ENCODE measurements at regions not wholly inside any gene's neighbourhood (a gene's known extent, or its start where the extent isn't known, plus 50 kb on each side); places are given as distances from the start of the nearest gene placed in this dataset.

DNA sequence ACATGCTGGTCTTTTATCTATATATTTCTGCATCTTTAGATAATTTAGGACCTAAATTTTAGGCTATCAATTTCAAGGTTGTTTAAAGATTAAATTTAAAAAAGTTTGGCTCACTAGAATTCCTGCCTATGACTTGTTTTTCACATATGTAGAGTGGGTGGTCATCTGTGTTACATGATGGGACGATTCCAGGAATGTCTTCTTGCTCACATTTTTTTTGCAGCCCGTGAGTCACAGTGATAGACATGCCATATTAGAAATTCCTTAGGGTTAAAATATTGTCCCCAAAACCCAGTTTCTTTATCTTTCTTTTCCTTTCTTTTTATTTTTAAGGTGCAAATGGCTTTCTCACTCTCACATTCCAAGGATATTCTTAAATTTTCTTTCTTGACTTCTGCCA lies 652.0 kb downstream of the PLCL1 start:
- no peak for TF ChIP-seq REST (IDR thresholded peaks at IDR 0.05; ENCODE audit: low read depth, low read length)
- TF ChIP-seq, protein P1, sequence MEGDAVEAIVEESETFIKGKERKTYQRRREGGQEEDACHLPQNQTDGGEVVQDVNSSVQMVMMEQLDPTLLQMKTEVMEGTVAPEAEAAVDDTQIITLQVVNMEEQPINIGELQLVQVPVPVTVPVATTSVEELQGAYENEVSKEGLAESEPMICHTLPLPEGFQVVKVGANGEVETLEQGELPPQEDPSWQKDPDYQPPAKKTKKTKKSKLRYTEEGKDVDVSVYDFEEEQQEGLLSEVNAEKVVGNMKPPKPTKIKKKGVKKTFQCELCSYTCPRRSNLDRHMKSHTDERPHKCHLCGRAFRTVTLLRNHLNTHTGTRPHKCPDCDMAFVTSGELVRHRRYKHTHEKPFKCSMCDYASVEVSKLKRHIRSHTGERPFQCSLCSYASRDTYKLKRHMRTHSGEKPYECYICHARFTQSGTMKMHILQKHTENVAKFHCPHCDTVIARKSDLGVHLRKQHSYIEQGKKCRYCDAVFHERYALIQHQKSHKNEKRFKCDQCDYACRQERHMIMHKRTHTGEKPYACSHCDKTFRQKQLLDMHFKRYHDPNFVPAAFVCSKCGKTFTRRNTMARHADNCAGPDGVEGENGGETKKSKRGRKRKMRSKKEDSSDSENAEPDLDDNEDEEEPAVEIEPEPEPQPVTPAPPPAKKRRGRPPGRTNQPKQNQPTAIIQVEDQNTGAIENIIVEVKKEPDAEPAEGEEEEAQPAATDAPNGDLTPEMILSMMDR (IDR thresholded peaks at IDR 0.05) = no peak
- TF ChIP-seq YY1 (IDR thresholded peaks at IDR 0.05; ENCODE audit: low read depth) = no peak
- no peak for TF ChIP-seq FOSL2 (IDR thresholded peaks at IDR 0.05; ENCODE audit: borderline replicate concordance, low read depth)
- no peak for TF ChIP-seq SMC3 (IDR thresholded peaks at IDR 0.05; ENCODE audit: low read depth, low read length)
- TF ChIP-seq, protein P2, sequence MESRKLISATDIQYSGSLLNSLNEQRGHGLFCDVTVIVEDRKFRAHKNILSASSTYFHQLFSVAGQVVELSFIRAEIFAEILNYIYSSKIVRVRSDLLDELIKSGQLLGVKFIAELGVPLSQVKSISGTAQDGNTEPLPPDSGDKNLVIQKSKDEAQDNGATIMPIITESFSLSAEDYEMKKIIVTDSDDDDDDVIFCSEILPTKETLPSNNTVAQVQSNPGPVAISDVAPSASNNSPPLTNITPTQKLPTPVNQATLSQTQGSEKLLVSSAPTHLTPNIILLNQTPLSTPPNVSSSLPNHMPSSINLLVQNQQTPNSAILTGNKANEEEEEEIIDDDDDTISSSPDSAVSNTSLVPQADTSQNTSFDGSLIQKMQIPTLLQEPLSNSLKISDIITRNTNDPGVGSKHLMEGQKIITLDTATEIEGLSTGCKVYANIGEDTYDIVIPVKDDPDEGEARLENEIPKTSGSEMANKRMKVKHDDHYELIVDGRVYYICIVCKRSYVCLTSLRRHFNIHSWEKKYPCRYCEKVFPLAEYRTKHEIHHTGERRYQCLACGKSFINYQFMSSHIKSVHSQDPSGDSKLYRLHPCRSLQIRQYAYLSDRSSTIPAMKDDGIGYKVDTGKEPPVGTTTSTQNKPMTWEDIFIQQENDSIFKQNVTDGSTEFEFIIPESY (IDR thresholded peaks at IDR 0.05; ENCODE audit: borderline replicate concordance, low read depth) = no peak
- TF ChIP-seq TAF1 (IDR thresholded peaks at IDR 0.05; ENCODE audit: borderline replicate concordance, low read depth, low read length) = no peak
- TF ChIP-seq, protein P3, sequence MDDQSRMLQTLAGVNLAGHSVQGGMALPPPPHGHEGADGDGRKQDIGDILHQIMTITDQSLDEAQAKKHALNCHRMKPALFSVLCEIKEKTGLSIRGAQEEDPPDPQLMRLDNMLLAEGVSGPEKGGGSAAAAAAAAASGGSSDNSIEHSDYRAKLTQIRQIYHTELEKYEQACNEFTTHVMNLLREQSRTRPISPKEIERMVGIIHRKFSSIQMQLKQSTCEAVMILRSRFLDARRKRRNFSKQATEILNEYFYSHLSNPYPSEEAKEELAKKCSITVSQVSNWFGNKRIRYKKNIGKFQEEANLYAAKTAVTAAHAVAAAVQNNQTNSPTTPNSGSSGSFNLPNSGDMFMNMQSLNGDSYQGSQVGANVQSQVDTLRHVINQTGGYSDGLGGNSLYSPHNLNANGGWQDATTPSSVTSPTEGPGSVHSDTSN (IDR thresholded peaks at IDR 0.05) = no peak
- no peak for TF ChIP-seq GABPA (IDR thresholded peaks at IDR 0.05; ENCODE audit: low read depth)
